Activated CD8-positive, alpha-beta T cell treated with anti-CD3 and anti-CD28 coated beads, Interleukin-2, amount 10 ng/mL, durations not matched to agents 7 days and 5 days (primary cell): ENCODE measurements at regions not wholly inside any gene's neighbourhood (a gene's known extent, or its start where the extent isn't known, plus 50 kb on each side); places are given as distances from the start of the nearest gene placed in this dataset.

Experiments
- ATAC-seq: fragments of 150-1000 bp; cut with Tn5 transposase; one replicate; pipeline ENCODE4 v1.10.0; 2021; ENCODE audit warnings: moderate library complexity
- CTCF ChIA-PET: fragments of 350-600 bp; sonication (Branson Sonifier 250); formaldehyde crosslinking; loops from one replicate; lab custom pipeline; 2021; ENCODE audit warnings: antibody characterized with exemption; lab: Charles Lee
- POLR2A ChIA-PET: fragments of 350-600 bp; sonication (Branson Sonifier 250); formaldehyde crosslinking; loops from one replicate; lab custom pipeline; 2021; ENCODE audit warnings: antibody characterized with exemption; lab: Charles Lee
- DNase-seq: peaks from one replicate; pipeline ENCODE4 v3.0.0-alpha.2; 2020
- H3K27ac Mint-ChIP-seq: one replicate; pipeline ENCODE4 v1.8.0; 2021; ENCODE audit warnings: mild to moderate bottlenecking, mixed read lengths
- H3K27me3 Mint-ChIP-seq: one replicate; pipeline ENCODE4 v1.8.0; 2021; ENCODE audit warnings: low read depth, mixed read lengths
- H3K36me3 Mint-ChIP-seq: one replicate; pipeline ENCODE4 v1.8.0; 2021; ENCODE audit warnings: low read depth, mixed read lengths
- H3K4me1 Mint-ChIP-seq: one replicate; pipeline ENCODE4 v1.8.0; 2021; ENCODE audit warnings: low read depth, mixed read lengths
- H3K4me3 Mint-ChIP-seq: one replicate; pipeline ENCODE4 v1.8.0; 2021; ENCODE audit warnings: mild to moderate bottlenecking, mixed read lengths
- H3K9me3 Mint-ChIP-seq: one replicate; pipeline ENCODE4 v1.8.0; 2022; ENCODE audit warnings: mixed read lengths; ENCODE audit not compliant: insufficient read depth

DNA sequence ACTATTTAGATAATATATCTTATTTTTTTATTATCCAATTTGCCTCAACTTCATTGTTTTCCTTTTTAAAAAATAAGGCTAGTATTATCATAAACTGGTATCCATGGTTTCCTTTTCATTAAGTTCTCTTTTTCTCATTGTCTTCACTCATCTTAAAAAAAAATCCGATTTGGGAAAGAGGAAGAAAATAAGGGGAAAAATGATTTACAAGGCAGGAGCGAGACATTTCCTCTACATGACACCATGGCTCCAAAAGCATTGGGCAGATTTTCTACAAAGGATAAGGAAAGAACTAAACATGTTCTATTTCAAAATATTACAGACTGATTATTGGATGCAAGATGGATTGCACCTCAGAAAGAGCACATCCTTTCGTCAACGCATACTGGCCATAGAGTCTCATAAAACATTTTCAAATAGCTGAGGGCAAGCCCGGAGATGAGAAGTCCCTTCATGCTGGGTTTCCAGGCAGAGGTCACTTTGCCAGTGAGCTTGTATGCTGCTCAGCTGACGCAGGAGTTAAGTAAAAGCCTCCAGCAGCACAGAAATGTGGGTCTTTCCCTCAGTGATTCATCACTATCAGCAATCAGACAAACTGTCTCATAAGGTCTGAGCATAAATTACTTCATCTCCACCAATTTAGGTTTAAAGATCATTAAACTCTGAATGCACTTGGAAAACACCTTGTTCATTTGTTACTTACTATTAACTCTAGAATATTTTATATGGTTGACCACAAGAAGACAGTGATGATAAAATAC lies 129.0 kb upstream of the TNFAIP3 start:
- H3K4me1 Mint-ChIP-seq = peaks cover 17% of the 10 kb centered on the region
- H3K27me3 Mint-ChIP-seq = peaks cover 5% of the 10 kb centered on the region
- no peaks in the 10 kb centered on the region for H3K9me3 Mint-ChIP-seq
- no peak overlapping the region for H3K27ac Mint-ChIP-seq
- no peak for DNase-seq
- no peak for ATAC-seq
- H3K36me3 Mint-ChIP-seq = peaks cover under 1% of the 10 kb centered on the region
- ChIA-PET CTCF (interaction anchor here (1.1 kb wide), 1 partner anchor 10 kb away, joined by 3 read pairs; no protein-coding TSS in a partner anchor), POLR2A (no interaction called here)
- H3K4me3 Mint-ChIP-seq = no peak overlapping the region

DNA sequence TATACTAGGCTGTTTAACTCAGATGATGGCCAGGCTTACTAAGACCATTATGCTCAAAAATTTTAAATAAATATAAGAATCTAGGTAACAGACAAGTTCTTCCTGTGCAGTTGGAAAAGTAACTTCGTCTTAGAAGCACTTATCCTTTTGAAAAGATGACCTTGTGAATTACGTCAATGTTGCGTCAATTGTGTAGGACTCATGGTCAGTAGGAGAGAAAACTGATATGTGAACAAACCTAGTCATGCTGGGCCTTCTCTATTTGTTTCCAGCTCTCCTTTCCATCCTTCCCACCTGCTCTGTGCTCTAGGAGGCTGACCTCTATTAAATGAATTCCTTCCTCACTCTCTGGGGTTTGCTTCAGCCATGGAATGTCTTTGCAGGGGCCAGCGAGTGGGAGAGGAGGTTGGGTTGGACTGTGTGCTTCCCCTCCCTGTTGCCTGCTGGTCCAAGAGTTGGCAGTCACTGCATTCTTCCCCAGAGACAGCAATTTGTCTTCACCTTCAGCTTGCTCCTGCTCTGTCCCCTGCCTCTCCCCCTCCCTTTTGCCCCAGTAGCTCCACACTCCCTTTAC lies 128.0 kb upstream of the TNFAIP3 start:
- H3K9me3 Mint-ChIP-seq = no peaks in the 10 kb centered on the region
- DNase-seq (no peak), ATAC-seq (no peak)
- no peak overlapping the region for H3K4me3 Mint-ChIP-seq
- H3K4me1 Mint-ChIP-seq = peaks cover 19% of the 10 kb centered on the region
- H3K36me3 Mint-ChIP-seq = peaks cover 2% of the 10 kb centered on the region
- ChIA-PET CTCF (interaction anchor here (1.1 kb wide), 1 partner anchor 9 kb away, joined by 3 read pairs; no protein-coding TSS in a partner anchor), POLR2A (interaction anchor here (0.6 kb wide), 1 partner anchor 129 kb away, joined by 3 read pairs; no protein-coding TSS in a partner anchor)
- no peak overlapping the region for H3K27ac Mint-ChIP-seq
- H3K27me3 Mint-ChIP-seq = peaks cover 5% of the 10 kb centered on the region

DNA sequence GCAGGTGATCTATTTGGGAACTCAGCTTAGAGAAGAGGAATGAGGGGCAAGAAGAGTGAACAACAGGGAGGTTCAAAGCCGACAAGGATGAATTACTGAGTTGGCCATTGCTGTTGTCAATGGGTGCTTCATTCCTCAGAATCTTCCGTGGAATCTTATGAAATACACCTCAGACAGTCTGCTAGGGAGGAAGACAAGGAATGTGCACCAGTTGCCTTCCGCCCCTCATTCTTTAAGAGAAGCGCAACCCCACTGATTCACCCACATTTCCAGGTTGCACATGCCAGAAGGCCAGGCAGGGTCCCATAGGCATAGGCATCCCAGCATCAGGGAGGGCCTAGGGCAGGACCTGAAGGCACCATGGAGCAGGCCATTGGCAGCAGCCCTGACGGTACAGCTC lies 127.5 kb upstream of the TNFAIP3 start:
- no peak for ATAC-seq
- H3K4me3 Mint-ChIP-seq = no peak overlapping the region
- no peak overlapping the region for H3K27ac Mint-ChIP-seq
- no peak for DNase-seq
- CTCF ChIA-PET = no interaction called here
- H3K9me3 Mint-ChIP-seq = no peaks in the 10 kb centered on the region
- POLR2A ChIA-PET = interaction anchor here (0.6 kb wide), 1 partner anchor 128 kb away, joined by 3 read pairs; no protein-coding TSS in a partner anchor
- H3K27me3 Mint-ChIP-seq = peaks cover 5% of the 10 kb centered on the region
- H3K4me1 Mint-ChIP-seq = peaks cover 20% of the 10 kb centered on the region
- H3K36me3 Mint-ChIP-seq = peaks cover 2% of the 10 kb centered on the region

DNA sequence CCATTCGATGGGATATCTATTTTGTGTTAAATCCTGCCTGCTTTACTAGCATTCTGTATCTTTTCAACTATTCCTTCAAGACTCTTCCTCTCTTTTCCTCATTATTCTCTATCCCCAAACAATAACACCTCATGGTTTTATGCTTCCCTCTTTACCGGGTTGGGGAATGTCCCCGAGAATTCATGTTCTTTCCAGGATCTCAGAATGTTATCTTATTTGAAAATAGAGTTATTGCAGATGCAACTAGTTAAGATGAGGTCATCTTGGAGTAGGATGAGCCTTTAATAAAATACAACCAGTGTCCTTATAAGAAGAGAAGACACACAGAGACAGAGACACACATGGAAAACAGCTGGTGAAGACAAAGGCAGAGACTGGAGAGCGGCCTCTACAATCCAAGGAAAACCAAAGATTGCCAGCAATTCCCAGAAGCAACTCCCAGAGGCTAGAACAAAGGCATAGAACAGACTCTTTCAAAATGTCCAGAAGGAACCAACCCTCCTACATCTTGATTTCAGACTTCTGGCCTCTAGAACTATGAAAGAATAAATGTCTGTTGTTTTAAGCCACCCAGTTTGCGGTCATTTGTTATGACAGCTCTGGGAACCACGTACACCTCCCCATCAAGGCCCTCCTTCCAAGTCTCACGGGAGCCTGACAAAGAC lies 126.8 kb upstream of the TNFAIP3 start:
- CTCF ChIA-PET = interaction anchor here (1.0 to 1.8 kb wide), 3 partner anchors 32 to 228 kb away, joined by 3 to 7 read pairs (median 5); no protein-coding TSS in a partner anchor
- POLR2A ChIA-PET = no interaction called here
- H3K9me3 Mint-ChIP-seq = no peaks in the 10 kb centered on the region
- H3K4me3 Mint-ChIP-seq = no peak overlapping the region
- H3K36me3 Mint-ChIP-seq = peaks cover 2% of the 10 kb centered on the region
- no peak overlapping the region for H3K27ac Mint-ChIP-seq
- H3K4me1 Mint-ChIP-seq = peaks cover 27% of the 10 kb centered on the region
- peaks cover 5% of the 10 kb centered on the region for H3K27me3 Mint-ChIP-seq
- DNase-seq (no peak), ATAC-seq (no peak)

DNA sequence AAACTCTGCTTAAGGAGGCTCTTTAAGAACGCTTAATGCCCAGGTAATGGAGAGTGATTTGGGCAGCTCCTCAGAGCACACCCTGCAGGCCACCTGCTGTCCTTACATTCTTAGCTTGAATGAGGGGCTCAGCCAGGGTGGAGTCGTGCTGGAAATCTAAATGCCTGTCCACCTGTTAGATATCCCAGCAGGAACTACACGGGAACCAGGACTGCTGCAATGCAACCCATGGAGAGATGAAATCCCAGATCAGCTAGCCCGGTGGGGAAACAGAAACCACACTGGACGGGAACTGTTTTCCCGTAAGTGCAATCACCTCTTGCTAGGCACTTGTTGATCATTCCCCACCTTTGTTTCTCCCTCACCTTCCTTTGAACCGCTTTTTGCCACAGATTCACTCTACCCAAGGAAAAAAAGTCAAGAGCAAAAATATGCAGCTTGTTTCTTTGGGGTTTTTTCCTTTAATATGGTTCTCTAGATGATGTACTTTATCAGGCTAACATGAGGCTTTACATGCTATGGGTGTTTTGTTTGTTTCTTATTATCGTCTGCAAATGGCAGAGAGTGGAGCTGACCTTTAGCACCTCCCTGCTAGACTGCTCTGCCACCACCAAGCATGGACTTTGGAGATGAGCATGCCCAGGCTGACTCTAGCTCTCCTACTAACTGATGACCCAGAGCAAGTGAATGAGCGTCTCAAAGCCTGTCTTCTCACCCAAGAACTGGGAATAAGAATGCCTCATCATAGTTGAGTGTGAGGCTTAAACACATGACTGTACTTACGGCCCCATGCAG lies 125.9 kb upstream of the TNFAIP3 start:
- Mint-ChIP-seq H3K4me1 (peaks cover 27% of the 10 kb centered on the region), H3K27me3 (peaks cover 5% of the 10 kb centered on the region), H3K9me3 (no peaks in the 10 kb centered on the region), H3K4me3 (no peak overlapping the region), H3K27ac (no peak overlapping the region), H3K36me3 (peaks cover 2% of the 10 kb centered on the region)
- POLR2A ChIA-PET = no interaction called here
- no peak for DNase-seq
- no peak for ATAC-seq
- CTCF ChIA-PET = interaction anchor here (1.0 to 1.8 kb wide), 4 partner anchors 25 to 227 kb away, joined by 3 to 7 read pairs (median 5); no protein-coding TSS in a partner anchor

DNA sequence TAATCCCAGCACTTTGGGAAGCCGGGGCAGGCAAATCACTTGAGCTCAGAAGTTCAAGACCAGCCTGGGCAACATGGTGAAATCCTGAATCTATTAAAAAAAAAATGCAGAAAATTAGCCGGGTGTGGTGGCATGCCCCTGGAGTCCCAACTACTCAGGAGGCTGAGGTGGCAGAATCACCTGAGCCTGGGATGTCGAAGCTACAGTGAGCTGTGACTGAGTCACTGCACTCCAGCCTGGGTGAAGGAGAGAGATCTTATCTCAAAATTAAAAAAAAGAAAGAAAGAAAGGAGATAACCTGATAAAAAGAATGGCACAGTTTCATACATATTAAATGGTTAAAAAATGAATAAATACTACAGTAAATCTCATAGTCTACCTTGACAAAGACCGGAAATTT lies 123.6 kb upstream of the TNFAIP3 start:
- H3K36me3 Mint-ChIP-seq = peaks cover 2% of the 10 kb centered on the region
- H3K4me3 Mint-ChIP-seq = no peak overlapping the region
- ChIA-PET POLR2A (no interaction called here), CTCF (interaction anchor here (0.7 kb wide), 1 partner anchor 330 kb away, joined by 3 read pairs; no protein-coding TSS in a partner anchor)
- no peak overlapping the region for H3K27ac Mint-ChIP-seq
- H3K27me3 Mint-ChIP-seq = peaks cover 2% of the 10 kb centered on the region
- peaks cover 25% of the 10 kb centered on the region for H3K4me1 Mint-ChIP-seq
- DNase-seq (no peak), ATAC-seq (peak; percentile 39)
- no peaks in the 10 kb centered on the region for H3K9me3 Mint-ChIP-seq

DNA sequence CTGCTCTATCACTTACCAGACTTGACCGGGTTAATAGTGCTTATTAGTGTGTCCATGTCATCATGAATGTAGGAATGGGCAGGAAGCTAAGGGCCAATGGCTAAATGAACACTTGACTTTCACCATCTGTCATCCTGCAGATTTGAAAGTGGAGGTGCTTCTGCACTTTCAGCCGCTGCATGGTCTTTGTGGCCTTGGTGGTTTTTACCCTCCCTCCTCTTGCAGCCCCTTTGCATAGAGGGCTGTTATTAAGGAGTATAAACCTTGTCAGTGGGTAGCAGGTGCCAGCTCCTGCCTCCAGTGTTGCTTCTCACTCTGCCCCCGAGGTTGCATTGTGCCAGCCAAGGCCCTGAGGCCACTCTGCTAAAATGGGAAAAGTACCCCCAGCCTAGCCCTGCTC lies 122.2 kb upstream of the TNFAIP3 start:
- CTCF ChIA-PET = interaction anchor here (1.0 kb wide), 1 partner anchor 36 kb away, joined by 3 read pairs; no protein-coding TSS in a partner anchor
- POLR2A ChIA-PET = interaction anchor here (1.2 kb wide), 2 partner anchors 9 to 122 kb away, joined by 3 to 4 read pairs; partner anchors contain the start of gene TNFAIP3
- Mint-ChIP-seq H3K27me3 (peaks cover 2% of the 10 kb centered on the region), H3K4me1 (peaks cover 25% of the 10 kb centered on the region), H3K36me3 (peaks cover 2% of the 10 kb centered on the region), H3K9me3 (no peaks in the 10 kb centered on the region), H3K27ac (no peak overlapping the region), H3K4me3 (no peak overlapping the region)
- DNase-seq (no peak), ATAC-seq (no peak)

DNA sequence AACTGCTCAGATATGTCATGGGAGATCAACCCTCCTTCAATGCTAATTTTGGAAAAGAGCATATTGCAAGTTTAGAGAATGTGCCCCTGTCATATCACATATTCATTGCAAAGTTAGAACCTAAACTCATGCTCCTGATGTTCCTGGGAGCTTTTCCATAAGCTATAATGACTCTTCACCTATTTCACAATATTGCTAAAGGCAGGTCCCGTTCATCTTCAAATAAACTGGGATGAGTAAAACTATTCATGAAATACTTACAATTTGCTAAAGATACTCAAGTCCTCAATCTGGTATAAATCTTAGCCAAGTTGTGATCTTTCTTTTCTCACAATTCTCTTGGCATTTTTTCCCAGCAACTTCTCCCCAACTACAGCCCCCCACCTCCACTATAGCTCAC lies 121.7 kb upstream of the TNFAIP3 start:
- ATAC-seq (no peak), DNase-seq (no peak)
- Mint-ChIP-seq H3K4me1 (peaks cover 25% of the 10 kb centered on the region), H3K27ac (no peak overlapping the region), H3K4me3 (no peak overlapping the region), H3K36me3 (peaks cover 2% of the 10 kb centered on the region), H3K9me3 (no peaks in the 10 kb centered on the region), H3K27me3 (peaks cover 2% of the 10 kb centered on the region)
- CTCF ChIA-PET = interaction anchor here (1.0 kb wide), 1 partner anchor 37 kb away, joined by 3 read pairs; no protein-coding TSS in a partner anchor
- POLR2A ChIA-PET = interaction anchor here (1.2 kb wide), 2 partner anchors 9 to 122 kb away, joined by 3 to 4 read pairs; partner anchors contain the start of gene TNFAIP3

DNA sequence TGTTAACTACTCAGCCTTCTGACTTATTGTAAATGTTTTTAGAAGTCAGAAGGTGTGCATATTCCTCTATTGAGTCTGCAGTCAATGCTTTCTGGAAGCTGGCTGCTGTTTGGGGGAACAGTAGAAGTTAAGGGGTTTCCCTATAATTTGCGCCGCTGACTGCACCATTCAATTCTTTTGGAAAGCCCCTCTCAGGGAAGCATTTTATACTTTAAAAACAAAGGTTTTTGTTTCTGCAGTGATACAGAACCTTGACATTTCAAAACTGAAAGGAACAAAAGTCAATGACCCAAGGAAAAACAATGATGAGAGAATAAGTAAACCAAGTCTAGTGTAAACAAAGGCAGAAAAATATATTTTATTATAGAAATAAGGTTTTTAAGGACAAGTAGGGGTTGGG lies 120.8 kb upstream of the TNFAIP3 start:
- peaks cover 2% of the 10 kb centered on the region for H3K36me3 Mint-ChIP-seq
- H3K9me3 Mint-ChIP-seq = no peaks in the 10 kb centered on the region
- H3K27ac Mint-ChIP-seq = no peak overlapping the region
- POLR2A ChIA-PET = no interaction called here
- no peak overlapping the region for H3K4me3 Mint-ChIP-seq
- peaks cover 25% of the 10 kb centered on the region for H3K4me1 Mint-ChIP-seq
- CTCF ChIA-PET = interaction anchor here (1.0 kb wide), 2 partner anchors 38 kb away, joined by 3 read pairs; no protein-coding TSS in a partner anchor
- H3K27me3 Mint-ChIP-seq = peaks cover 2% of the 10 kb centered on the region
- ATAC-seq = no peak
- DNase-seq = no peak

DNA sequence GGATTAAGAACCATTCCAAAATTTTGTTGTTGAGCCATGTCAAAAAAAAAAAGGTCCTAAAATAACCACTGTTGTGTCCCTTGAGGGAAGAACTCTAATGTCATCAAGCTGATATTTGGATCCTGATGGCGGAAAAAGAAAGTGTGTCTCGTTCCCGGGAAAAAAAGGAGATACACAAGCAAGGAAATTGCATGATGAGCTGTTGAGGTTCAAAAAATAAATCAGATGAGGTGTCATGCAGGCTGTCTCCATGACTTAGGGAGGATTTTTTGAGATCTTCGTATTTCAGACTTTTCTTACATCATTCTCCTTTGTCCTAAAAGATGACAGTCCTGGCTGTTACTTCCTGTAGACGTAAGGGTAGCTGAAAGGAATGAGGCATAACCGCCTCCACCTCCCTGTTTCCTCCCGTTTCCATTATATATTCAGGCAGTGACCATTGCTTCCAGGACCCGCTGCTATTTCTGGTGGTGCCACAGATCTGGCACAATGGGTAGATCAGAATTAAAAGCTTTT lies 117.3 kb upstream of the TNFAIP3 start:
- no peak for ATAC-seq
- H3K27me3 Mint-ChIP-seq = peaks cover 2% of the 10 kb centered on the region
- H3K9me3 Mint-ChIP-seq = no peaks in the 10 kb centered on the region
- CTCF ChIA-PET = interaction anchor here (0.9 to 1.4 kb wide), 3 partner anchors 31 to 45 kb away, joined by 3 to 4 read pairs (median 3); no protein-coding TSS in a partner anchor
- no peaks in the 10 kb centered on the region for H3K36me3 Mint-ChIP-seq
- no peak for DNase-seq
- POLR2A ChIA-PET = no interaction called here
- peaks cover 28% of the 10 kb centered on the region for H3K4me1 Mint-ChIP-seq
- H3K4me3 Mint-ChIP-seq = no peak overlapping the region
- H3K27ac Mint-ChIP-seq = no peak overlapping the region
